Neural cell (in vitro differentiated cells): ENCODE measurements at regions not wholly inside any gene's neighbourhood (a gene's known extent, or its start where the extent isn't known, plus 50 kb on each side); places are given as distances from the start of the nearest gene placed in this dataset.

Experiments used
- H2AFZ ChIP-seq: fragments of 200-600, 300-800 bp; sonication (generic), shearing (Covaris generic); 2 replicates; pipeline ENCODE4 v1.6.0; 2014; ENCODE audit warnings: low read depth, mild to moderate bottlenecking, antibody characterized with exemption, low read length, moderate library complexity
- H3F3A ChIP-seq: fragments of 200-600 bp; shearing (Covaris generic); 2 replicates; pipeline ENCODE4 v1.6.1; 2016; ENCODE audit warnings: mild to moderate bottlenecking, moderate library complexity, mixed read lengths, antibody characterized with exemption, low read length; ENCODE audit not compliant: insufficient read depth, poor library complexity, severe bottlenecking
- H3K27ac ChIP-seq: fragments of 200-600, 300-800 bp; sonication (generic), shearing (Covaris generic); 2 replicates; pipeline ENCODE4 v1.5.1; 2014; ENCODE audit warnings: mild to moderate bottlenecking, low read length, moderate library complexity
- H3K27me3 ChIP-seq: fragments of 300-800, 200-600 bp; sonication (generic), shearing (Covaris generic); 2 replicates; pipeline ENCODE4 v1.6.0; 2014; ENCODE audit warnings: mild to moderate bottlenecking, low read depth, low read length, moderate library complexity; ENCODE audit not compliant: insufficient read depth
- H3K36me3 ChIP-seq: fragments of 300-800, 200-600 bp; sonication (generic), shearing (Covaris generic); 2 replicates; pipeline ENCODE4 v1.5.1; 2014; ENCODE audit warnings: mild to moderate bottlenecking, antibody characterized with exemption, low read length, moderate library complexity; ENCODE audit not compliant: insufficient read depth
- H3K4me2 ChIP-seq: fragments of 300-800, 200-600 bp; sonication (generic), shearing (Covaris generic); 2 replicates; pipeline ENCODE4 v1.6.0; 2014; ENCODE audit warnings: mild to moderate bottlenecking, low read length
- H3K4me3 ChIP-seq: fragments of 300-800, 200-600 bp; sonication (generic), shearing (Covaris generic); 2 replicates; pipeline ENCODE4 v1.5.1; 2014; ENCODE audit warnings: mild to moderate bottlenecking, low read length, moderate library complexity
- H3K79me2 ChIP-seq: fragments of 200-600 bp; shearing (Covaris generic); replicated peaks from 2 replicates; pipeline ENCODE4 v1.6.0; 2014; ENCODE audit warnings: mild to moderate bottlenecking, low read length, moderate library complexity; ENCODE audit not compliant: insufficient read depth
- H3K9ac ChIP-seq: fragments of 300-800, 200-600 bp; sonication (generic), shearing (Covaris generic); 2 replicates; pipeline ENCODE4 v1.6.1; 2016; ENCODE audit warnings: mild to moderate bottlenecking, low read length, mixed read lengths
- H3K9me2 ChIP-seq: fragments of 200-600 bp; shearing (Covaris generic); 2 replicates; pipeline ENCODE4 v1.6.1; 2016; ENCODE audit warnings: mild to moderate bottlenecking, low read length, mixed read lengths; ENCODE audit not compliant: insufficient read depth
- H3K9me3 ChIP-seq: fragments of 200-600, 300-800 bp; sonication (generic), shearing (Covaris generic); 2 replicates; pipeline ENCODE4 v1.6.1; 2016; ENCODE audit warnings: mild to moderate bottlenecking, mixed run types, low read length, moderate library complexity, mixed read lengths
- H4K20me1 ChIP-seq: fragments of 200-600 bp; shearing (Covaris generic); 2 replicates; pipeline ENCODE4 v1.6.1; 2016; ENCODE audit warnings: mild to moderate bottlenecking, mixed run types; ENCODE audit not compliant: insufficient read depth
- CTCF ChIP-seq: fragments of 450-650 bp; IDR thresholded peaks from 2 replicates; pipeline ENCODE4 v1.5.1; 2014; ENCODE audit warnings: antibody characterized with exemption, mild to moderate bottlenecking, moderate library complexity; ENCODE audit not compliant: poor library complexity, severe bottlenecking
- EP300 ChIP-seq: fragments of 450-650 bp; conservative IDR thresholded peaks from 2 replicates; pipeline ENCODE4 v1.6.1; 2014; ENCODE audit warnings: antibody characterized with exemption, mild to moderate bottlenecking, moderate library complexity; ENCODE audit not compliant: poor library complexity, severe bottlenecking
- EZH2 ChIP-seq: fragments of 200-600, 300-800 bp; shearing (Covaris generic), sonication (generic); IDR thresholded peaks from 2 replicates; pipeline ENCODE4 v1.6.1; 2014; ENCODE audit warnings: antibody characterized with exemption, low read length, borderline replicate concordance, mild to moderate bottlenecking; ENCODE audit not compliant: insufficient read depth, poor library complexity, severe bottlenecking
- MXI1 ChIP-seq: fragments of 450-650 bp; conservative IDR thresholded peaks from 2 replicates; pipeline ENCODE4 v1.6.1; 2014; ENCODE audit warnings: antibody characterized with exemption, mild to moderate bottlenecking; ENCODE audit not compliant: poor library complexity, severe bottlenecking
- POLR2AphosphoS5 ChIP-seq: IDR thresholded peaks from 2 replicates; pipeline ENCODE4 v1.6.1; 2012
- RAD21 ChIP-seq: fragments of 450-650 bp; conservative IDR thresholded peaks from 2 replicates; pipeline ENCODE4 v1.6.1; 2014; ENCODE audit warnings: antibody characterized with exemption, mild to moderate bottlenecking, moderate library complexity
- REST ChIP-seq: IDR thresholded peaks from 2 replicates; pipeline ENCODE4 v1.6.1; 2012; ENCODE audit warnings: borderline replicate concordance
- SMC3 ChIP-seq: fragments of 450-650 bp; conservative IDR thresholded peaks from 2 replicates; pipeline ENCODE4 v1.6.1; 2014; ENCODE audit warnings: antibody characterized with exemption, mild to moderate bottlenecking, moderate library complexity; ENCODE audit not compliant: poor library complexity
- TAF1 ChIP-seq: IDR thresholded peaks from 2 replicates; pipeline ENCODE4 v1.6.1; 2012; ENCODE audit warnings: low read depth

GRCh38 chr20:58099956-58100730 lies 128.3 kb downstream of the ANKRD60 start:
- no peaks in the 10 kb centered on the region for H3K79me2 ChIP-seq
- H3K4me3 ChIP-seq: no peak overlapping the region

More at GRCh38 chr20:58099956-58100730, 128.3 kb downstream of the ANKRD60 start:
- Histone ChIP-seq H3F3A (no peaks in the 10 kb centered on the region), H3K4me2 (no peak overlapping the region), H3K27ac (no peak overlapping the region), H2AFZ (no peak overlapping the region), H4K20me1 (no peaks in the 10 kb centered on the region), H3K9me3 (no peaks in the 10 kb centered on the region), H3K27me3 (no peaks in the 10 kb centered on the region), H3K9ac (no peak overlapping the region), H3K9me2 (no peaks in the 10 kb centered on the region), H3K36me3 (no peaks in the 10 kb centered on the region)
- TF ChIP-seq REST: no peak
- TF ChIP-seq EP300: no peak
- no peak for TF ChIP-seq CTCF
- no peak for TF ChIP-seq SMC3
- TF ChIP-seq EZH2: no peak
- TF ChIP-seq RAD21: no peak
- no peak for TF ChIP-seq TAF1
- TF ChIP-seq MXI1: no peak
- TF ChIP-seq POLR2AphosphoS5: no peak
